ENCODE measurements at regions not wholly inside any gene's neighbourhood (a gene's known extent, or its start where the extent isn't known, plus 50 kb on each side); places are given as distances from the start of the nearest gene placed in this dataset.

DNA sequence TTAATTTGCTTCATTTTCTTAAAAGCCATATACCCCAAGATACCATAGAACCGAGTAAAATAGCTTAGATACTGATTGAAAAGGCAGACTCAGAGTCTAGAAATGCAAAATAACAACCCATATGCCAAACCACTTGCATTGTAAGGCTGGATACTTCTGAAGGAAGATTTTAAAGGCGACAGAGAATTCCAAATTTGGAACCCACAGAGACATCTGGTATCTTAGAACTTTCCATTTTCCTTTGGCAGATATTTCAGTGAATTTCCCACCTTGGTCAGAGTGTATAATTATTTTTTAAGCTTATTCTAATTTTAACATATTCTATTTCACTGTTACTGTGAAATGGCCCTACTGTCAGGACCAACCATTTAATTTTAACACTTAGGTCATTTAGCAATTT, 186.4 kb upstream of the E2F7 start:
- no peak overlapping the region for H3K9ac ChIP-seq (replicated peaks; ENCODE audit: extremely low read depth, insufficient read depth, low read length)
- DNase-seq (ENCODE audit: low read depth, low spot score), result no peak

DNA sequence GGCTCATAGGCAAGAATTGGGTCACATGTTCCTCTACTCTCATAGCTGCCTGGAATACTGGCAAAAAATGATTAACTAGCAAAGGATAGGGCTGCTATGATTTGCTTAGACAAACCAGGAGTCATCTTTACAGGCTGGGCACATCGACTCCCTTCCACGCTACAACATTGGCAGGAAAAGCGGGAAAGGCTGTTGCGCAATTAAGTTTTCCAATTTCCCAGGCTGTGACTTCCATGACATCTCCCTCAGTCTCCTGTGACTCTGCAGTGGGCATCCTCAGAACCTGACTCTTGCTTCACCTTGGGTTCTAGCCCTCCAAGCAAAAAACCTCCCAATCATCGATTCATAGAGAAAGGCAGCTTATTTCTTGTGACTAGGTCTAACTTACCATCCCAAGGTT, 184.5 kb upstream of the E2F7 start:
- Histone ChIP-seq H3K36me3 (ENCODE audit: control insufficient read depth in 2 of 2, extremely low read depth in 1 of 2, insufficient read depth in 2 of 2, low read length in 2 of 2) (no peaks in the 10 kb centered on the region), H4K20me1 (replicated peaks; ENCODE audit: control insufficient read depth, extremely low read depth, insufficient read depth, low read length) (no peaks in the 10 kb centered on the region), H3K27ac (ENCODE audit: insufficient read depth, low read depth, low read length) (no peak overlapping the region), H3K4me1 (ENCODE audit: control insufficient read depth, extremely low read depth, insufficient read depth, low read length) (no peaks in the 10 kb centered on the region), H2AFZ (ENCODE audit: low read depth, low read length) (no peak overlapping the region), H3K79me2 (ENCODE audit: control insufficient read depth, insufficient read depth, low read length) (no peaks in the 10 kb centered on the region), H3K9me3 (replicated peaks; ENCODE audit: control insufficient read depth, insufficient read depth, low read length) (no peaks in the 10 kb centered on the region), H3K4me2 (ENCODE audit: insufficient read depth, low read length) (no peak overlapping the region), H3K9ac (replicated peaks; ENCODE audit: extremely low read depth, insufficient read depth, low read length) (no peak overlapping the region), H3K9me1 (replicated peaks; ENCODE audit: control insufficient read depth, extremely low read depth, insufficient read depth, low read length) (no peaks in the 10 kb centered on the region), H3K27me3 (ENCODE audit: control insufficient read depth in 2 of 2, insufficient read depth in 2 of 2, low read length in 2 of 2) (peaks cover 3 to 7% of the 10 kb centered on the region in 2 experiments), H3K4me3 (replicated peaks in 1 of 3; ENCODE audit: insufficient read depth in 1 of 3, low read depth in 1 of 3, low read length in 3 of 3) (no peak overlapping the region)
- ChIA-PET CTCF (interaction anchor here (0.7 kb wide), 1 partner anchor 37 kb away, joined by 3 read pairs; no protein-coding TSS in a partner anchor), POLR2A (no interaction called here)
- DNase-seq (ENCODE audit: low read depth, low spot score) (no peak), FAIRE-seq (no peak)
- intact Hi-C loops (cut with micrococcal nuclease), result no loop called here
- no TSS peak for BruUV-seq (replicated peaks)
- dilution Hi-C loops (cut with MboI; ENCODE audit: extremely low pct_ligation_motif_present, low sequenced_read_pairs), result no loop called here
- TF ChIP-seq GATA2 (IDR thresholded peaks at IDR 0.05; ENCODE audit: insufficient read depth, insufficient read length, low read depth, low read length) (no peak), POLR2AphosphoS5 (IDR thresholded peaks at IDR 0.05; ENCODE audit: insufficient read depth, low read depth, low read length) (no peak), MYC (IDR thresholded peaks at IDR 0.05; ENCODE audit: low read depth, low read length) (no peak), EZH2 (IDR thresholded peaks at IDR 0.05; ENCODE audit: borderline replicate concordance, low read depth, low read length, severe bottlenecking) (no peak), FOS (IDR thresholded peaks at IDR 0.05; ENCODE audit: borderline replicate concordance, insufficient read depth, low read length) (no peak), JUN (IDR thresholded peaks at IDR 0.05; ENCODE audit: borderline replicate concordance, insufficient read depth, insufficient read length, low read depth) (no peak)
- TF ChIP-seq, protein P1, sequence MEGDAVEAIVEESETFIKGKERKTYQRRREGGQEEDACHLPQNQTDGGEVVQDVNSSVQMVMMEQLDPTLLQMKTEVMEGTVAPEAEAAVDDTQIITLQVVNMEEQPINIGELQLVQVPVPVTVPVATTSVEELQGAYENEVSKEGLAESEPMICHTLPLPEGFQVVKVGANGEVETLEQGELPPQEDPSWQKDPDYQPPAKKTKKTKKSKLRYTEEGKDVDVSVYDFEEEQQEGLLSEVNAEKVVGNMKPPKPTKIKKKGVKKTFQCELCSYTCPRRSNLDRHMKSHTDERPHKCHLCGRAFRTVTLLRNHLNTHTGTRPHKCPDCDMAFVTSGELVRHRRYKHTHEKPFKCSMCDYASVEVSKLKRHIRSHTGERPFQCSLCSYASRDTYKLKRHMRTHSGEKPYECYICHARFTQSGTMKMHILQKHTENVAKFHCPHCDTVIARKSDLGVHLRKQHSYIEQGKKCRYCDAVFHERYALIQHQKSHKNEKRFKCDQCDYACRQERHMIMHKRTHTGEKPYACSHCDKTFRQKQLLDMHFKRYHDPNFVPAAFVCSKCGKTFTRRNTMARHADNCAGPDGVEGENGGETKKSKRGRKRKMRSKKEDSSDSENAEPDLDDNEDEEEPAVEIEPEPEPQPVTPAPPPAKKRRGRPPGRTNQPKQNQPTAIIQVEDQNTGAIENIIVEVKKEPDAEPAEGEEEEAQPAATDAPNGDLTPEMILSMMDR (IDR thresholded peaks at IDR 0.05; ENCODE audit: extremely low read depth in 1 of 2, insufficient read depth in 1 of 2, low read depth in 1 of 2, low read length in 2 of 2), result no peak

More for the DNA sequence above, 186.4 kb upstream of the E2F7 start:
- Histone ChIP-seq H3K9me3 (replicated peaks; ENCODE audit: control insufficient read depth, insufficient read depth, low read length) (no peaks in the 10 kb centered on the region), H3K4me2 (ENCODE audit: insufficient read depth, low read length) (no peak overlapping the region), H3K79me2 (ENCODE audit: control insufficient read depth, insufficient read depth, low read length) (no peaks in the 10 kb centered on the region), H2AFZ (ENCODE audit: low read depth, low read length) (no peak overlapping the region), H4K20me1 (replicated peaks; ENCODE audit: control insufficient read depth, extremely low read depth, insufficient read depth, low read length) (no peaks in the 10 kb centered on the region), H3K4me1 (ENCODE audit: control insufficient read depth, extremely low read depth, insufficient read depth, low read length) (no peaks in the 10 kb centered on the region), H3K27me3 (ENCODE audit: control insufficient read depth in 2 of 2, insufficient read depth in 2 of 2, low read length in 2 of 2) (peaks cover 3 to 7% of the 10 kb centered on the region in 2 experiments), H3K36me3 (ENCODE audit: control insufficient read depth in 2 of 2, extremely low read depth in 1 of 2, insufficient read depth in 2 of 2, low read length in 2 of 2) (no peaks in the 10 kb centered on the region), H3K27ac (ENCODE audit: insufficient read depth, low read depth, low read length) (no peak overlapping the region), H3K9me1 (replicated peaks; ENCODE audit: control insufficient read depth, extremely low read depth, insufficient read depth, low read length) (no peaks in the 10 kb centered on the region), H3K4me3 (replicated peaks in 1 of 3; ENCODE audit: insufficient read depth in 1 of 3, low read depth in 1 of 3, low read length in 3 of 3) (no peak overlapping the region)
- no peak for FAIRE-seq
- dilution Hi-C loops (cut with MboI; ENCODE audit: extremely low pct_ligation_motif_present, low sequenced_read_pairs), result no loop called here
- no TSS peak for BruUV-seq (replicated peaks)
- POLR2A ChIA-PET, result no interaction called here
- intact Hi-C loops (cut with micrococcal nuclease), result no loop called here
- CTCF ChIA-PET, result no interaction called here
- TF ChIP-seq EZH2 (IDR thresholded peaks at IDR 0.05; ENCODE audit: borderline replicate concordance, low read depth, low read length, severe bottlenecking), result no peak
- TF ChIP-seq, protein P1 (IDR thresholded peaks at IDR 0.05; ENCODE audit: extremely low read depth in 1 of 2, insufficient read depth in 1 of 2, low read depth in 1 of 2, low read length in 2 of 2), result no peak
- TF ChIP-seq MYC (IDR thresholded peaks at IDR 0.05; ENCODE audit: low read depth, low read length), result no peak
- TF ChIP-seq MAX (IDR thresholded peaks at IDR 0.05; ENCODE audit: insufficient read depth, insufficient read length), result no peak

All from endothelial cell of umbilical vein (primary cell).